GM18909 (cell line): ENCODE measurements at regions not wholly inside any gene's neighbourhood (a gene's known extent, or its start where the extent isn't known, plus 50 kb on each side); places are given as distances from the start of the nearest gene placed in this dataset.

Source experiments
- ATAC-seq: cut with Tn5 transposase; IDR thresholded peaks from one replicate; pipeline ENCODE4 v1.9.1; 2021; ENCODE audit warnings: mild to moderate bottlenecking; ENCODE audit not compliant: unreplicated experiment, poor library complexity

DNA sequence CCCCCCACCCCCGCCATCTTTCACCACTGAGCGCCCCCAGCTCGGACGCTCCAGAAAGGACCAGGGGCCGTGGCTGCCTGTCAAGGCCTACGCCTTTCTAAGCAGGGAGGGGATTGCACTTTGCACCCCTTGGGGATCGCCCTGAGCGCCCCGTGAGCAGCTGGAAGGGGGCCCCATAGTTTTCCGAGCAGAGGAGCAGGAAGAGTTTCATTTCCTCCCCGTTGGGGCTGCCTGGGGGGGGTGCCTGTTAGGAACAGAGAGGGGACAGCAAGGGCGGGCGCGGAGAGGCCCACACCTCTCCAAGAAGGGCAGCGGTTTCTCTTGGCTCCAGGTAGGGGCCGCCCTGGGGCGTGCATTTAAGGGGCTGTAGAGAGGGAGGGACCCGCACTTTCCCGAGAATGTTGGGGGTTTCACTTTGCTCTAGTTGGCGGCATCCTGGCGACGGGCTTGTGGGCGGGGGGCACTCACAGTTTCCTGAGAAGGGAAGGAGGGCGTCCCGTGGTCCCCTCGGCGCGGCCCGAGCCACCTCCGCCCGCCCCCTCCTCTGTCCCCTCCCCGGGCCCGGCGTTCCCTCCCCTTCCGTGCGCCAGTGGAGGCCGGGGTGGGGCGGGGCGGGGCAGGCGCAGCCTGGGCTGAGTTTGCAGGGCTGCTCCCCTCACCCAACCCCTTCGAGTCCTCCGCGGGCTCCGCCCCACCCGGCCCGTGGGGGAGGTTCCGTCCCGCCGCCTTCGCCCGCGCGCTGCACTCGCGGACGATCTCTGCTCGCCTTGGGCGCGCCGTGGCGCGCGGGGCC is 82.3 kb upstream of the CD99 start:
- peak; percentile 93 for ATAC-seq

- ATAC-seq: no peak
Observed at GRCh38 chrX:2607113-2607512, 84.0 kb upstream of the CD99 start.

GRCh38 chrX:2600564-2600963 is 90.5 kb upstream of the CD99 start:
- no peak for ATAC-seq

DNA sequence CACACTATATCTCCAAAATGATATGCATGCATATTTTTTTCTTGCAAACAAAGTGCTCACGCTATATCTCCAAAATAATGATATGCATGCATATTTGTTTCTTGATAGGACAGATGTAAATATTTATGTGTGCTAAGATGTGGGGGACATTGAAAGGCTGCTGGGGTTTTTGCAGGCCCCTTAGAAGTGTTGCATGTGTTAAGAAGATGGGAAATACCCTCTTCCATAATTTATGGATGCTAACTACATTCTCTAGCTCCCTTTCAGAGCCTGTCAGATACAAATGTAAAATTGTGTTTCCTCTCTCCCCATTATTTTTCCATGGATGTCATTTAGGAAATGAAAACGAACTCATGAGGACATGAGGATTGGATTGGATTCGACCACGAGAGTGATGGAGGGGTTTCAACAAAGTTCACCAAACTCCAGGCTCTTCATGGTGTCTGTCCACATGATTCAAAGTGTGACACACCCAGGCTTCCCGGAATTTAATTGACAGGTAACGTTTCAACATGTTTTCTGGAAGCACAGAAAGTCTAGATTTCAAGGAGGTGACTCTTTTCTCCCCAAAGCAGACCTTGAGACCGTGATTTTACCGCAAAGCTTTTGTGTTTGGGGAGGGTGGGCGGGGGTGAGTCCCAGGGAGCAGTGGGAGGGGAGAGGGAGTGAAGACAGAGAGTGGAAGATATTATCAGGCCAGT is 94.4 kb upstream of the CD99 start:
- ATAC-seq: no peak

DNA sequence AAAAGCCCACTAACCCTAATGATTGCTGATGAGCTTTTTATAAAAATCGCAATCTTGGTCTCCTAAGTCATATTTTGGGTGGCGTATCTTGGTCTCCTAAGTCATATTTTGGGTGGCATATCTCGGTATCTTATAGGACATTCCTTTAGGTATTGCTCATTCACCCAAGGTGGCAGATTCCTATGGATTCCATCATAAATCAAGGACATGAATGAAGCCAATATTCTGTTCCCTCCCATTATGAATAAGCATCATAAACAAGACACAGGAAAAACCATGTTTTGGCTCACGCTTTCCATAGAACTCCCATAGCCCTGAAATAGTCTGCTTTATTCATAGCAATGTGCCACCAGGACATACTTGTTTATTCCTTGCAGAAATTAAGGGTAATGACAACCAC is 95.0 kb upstream of the CD99 start:
- ATAC-seq: no peak

GRCh38 chrX:2595258-2595657 is 94.5 kb upstream of the DHRSX start:
- no peak for ATAC-seq

GRCh38 chrX:2594491-2594890 is 93.7 kb upstream of the DHRSX start:
- no peak for ATAC-seq

- no peak for ATAC-seq
Observed at GRCh38 chrX:2592279-2592678, 91.5 kb upstream of the DHRSX start.

DNA sequence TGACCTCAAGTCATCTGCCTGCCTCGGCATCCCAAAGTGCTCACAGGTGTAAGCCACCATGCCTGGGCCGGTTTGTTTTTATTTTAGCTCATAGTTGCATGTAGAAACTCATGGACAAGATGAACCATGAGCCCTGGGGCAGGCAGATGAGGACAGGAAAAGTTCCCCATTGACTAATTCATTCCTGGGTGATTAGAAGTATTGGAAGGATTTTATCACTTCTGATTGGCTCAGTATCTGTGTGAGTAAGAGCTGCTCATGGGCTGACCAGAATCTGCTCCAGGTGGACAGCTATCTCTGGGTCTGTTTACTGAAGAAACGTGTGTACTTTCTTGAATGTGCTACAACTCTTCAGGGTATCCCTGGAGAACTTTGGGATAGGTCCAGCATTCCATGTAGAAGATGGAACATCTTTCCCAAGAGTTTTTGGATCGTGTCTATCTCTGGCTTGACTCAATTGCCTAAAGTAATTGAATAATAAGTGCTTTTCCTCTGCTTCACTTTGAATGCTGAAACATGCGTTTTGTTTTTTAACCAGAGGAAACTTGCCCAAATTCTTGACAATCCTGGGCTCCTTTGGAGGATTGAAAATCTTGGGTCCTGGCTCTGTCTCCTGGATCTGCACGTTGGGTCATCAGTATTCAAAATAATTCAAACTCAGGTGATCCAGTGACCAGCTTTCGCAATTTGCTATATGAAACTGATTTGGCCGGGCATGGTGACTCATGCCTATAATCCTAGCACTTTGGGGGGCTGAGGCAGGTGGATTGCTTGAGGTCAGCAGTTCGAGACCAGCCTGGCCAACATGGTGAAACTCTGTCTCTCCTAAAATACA is 88.6 kb upstream of the DHRSX start:
- no peak for ATAC-seq

GRCh38 chrX:2588049-2588448 is 87.3 kb upstream of the DHRSX start:
- no peak for ATAC-seq

- ATAC-seq: no peak
Observed at GRCh38 chrX:2587146-2587545, 86.4 kb upstream of the DHRSX start.

DNA sequence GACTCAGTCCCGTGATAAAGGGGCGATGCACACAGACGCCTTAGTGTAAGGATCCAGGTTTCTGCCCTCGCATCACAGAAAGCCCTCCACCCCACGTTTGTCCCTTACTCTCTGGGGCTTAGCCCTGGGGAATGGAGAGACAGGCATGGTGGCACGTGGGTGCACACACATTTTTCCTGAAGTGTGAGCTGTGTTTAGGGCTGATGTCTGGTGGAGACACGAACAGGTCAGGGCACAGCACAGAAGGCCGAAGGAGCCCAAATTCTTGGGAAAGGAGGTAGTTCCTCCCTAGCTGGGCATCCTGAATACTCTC is 84.3 kb upstream of the DHRSX start:
- no peak for ATAC-seq

DNA sequence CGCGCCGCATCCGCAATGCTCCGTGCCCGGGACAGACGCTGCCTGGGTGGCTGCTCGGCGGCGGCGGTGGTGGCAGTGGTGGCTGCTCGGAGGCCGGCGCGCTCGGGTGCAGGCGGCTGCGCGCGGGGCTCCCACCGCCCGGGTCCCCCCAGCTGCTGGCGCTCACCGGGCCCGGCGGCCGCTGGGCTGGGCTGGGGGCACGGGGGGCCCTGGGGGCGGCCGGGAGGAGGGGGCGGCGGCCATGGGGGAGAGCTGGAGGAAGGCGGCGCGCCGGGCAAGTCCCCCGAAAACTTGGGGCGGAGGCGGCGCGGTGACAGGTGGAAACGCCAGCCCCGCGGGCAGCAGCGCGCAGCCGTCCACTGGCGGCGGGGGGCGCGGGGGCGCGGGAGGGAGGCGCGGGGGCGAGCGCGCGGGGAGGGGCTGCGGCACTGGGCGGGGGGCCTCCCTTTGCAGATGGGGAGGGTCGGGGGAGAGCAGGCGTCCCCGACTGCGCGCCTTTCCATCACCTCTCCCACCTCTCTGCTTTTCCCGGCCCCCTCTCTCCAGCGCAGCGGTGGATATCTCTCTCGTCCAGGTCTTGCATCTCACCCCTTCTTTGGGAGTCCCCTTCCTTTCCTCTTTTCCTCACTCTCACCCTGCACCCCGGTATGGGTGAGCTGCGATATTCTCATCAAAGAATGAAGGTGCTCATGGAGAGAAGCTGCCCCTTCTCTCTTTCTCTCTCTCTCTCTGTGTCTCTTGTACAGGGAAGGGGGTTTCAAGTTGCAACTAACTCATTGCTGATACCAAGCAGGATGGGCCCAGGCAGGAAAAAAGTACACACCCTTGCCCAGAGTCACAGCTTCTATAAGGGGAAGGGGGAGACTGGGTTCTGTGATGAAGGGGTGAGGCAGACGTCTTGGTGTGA is 83.7 kb upstream of the DHRSX start:
- ATAC-seq: no peak

DNA sequence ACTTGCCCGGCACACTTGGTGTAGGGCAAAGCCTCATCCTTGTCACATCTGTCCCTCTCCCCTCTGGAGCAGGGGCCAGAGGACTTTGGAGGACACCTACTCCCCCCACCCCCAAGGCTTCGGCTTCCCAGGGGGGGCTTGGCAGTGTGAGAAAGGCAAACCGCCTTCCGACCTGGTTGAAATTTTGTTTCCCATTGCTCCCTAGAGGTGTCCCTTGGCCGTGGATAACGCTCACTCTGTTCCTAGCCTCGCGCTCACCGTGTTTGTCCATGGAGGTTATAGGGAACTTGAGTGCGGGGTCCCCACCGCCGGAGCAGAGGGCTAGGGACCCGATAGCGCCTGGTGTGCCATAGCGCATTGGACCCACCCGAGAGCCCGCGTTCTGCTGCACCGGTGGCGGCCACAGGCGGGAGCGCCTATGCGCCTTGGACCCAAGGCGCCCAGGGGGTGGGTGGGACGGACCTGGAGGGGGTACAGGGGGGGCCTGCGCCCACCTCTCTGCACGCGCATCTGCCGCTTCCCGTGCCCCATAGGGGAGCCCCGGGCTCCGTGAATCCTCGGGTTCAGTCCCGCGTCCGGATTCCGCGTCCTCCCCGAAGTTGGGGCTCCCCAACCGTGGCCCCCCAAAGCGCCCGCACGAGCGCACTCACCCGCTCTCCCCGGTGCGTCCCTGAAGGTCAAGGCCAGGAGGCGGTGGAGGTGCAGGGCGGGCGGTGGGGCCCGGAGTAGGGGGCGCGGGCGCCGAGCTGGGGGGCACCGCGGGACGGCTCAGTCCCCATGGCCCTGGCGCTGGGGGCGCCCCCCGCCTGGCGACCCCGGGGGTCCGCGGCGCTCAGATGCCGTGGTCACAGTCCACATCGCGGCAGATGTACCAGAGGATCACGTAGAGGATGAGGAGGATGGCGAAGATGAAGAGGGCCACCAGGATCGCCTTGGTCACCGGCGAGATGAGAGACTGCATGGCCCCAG is 82.7 kb upstream of the DHRSX start:
- ATAC-seq: no peak

DNA sequence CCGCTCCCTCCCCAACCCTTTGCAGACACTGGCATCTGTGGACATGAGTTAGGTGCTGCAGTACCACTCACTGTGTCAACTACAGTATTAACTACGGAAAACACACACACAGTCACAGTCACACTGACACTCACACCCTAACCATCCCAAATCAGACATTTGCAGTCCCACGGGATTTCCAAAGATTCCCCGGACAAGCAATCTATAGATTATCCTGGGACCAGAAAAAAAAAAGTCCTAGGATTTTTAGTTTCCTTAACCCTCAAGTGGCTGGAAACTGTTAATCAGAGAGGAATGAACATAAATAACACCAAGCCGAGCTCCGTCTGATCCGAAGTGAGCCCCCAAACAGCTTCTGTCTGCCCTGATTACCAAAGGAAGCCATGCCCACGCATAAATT is 81.9 kb upstream of the DHRSX start:
- ATAC-seq: no peak

DNA sequence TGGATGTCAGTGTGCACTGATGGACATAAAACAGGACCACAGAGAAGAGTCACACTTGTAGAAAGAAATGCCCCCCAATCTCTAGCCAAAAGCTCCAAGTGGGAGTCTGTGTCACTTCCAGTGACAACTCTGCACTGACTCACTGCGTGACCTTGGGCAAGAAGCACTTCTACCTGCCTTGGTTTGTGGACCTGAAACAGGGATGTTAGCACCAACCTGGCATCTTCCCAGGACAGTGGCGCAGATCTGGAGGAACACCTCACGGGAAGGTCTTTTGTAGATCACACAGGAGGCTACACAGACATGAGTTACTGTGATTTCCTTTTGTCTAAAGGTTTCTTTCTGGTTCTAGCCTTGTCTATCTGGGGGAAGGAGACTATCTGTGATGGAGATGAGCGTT is 80.5 kb upstream of the DHRSX start:
- no peak for ATAC-seq

DNA sequence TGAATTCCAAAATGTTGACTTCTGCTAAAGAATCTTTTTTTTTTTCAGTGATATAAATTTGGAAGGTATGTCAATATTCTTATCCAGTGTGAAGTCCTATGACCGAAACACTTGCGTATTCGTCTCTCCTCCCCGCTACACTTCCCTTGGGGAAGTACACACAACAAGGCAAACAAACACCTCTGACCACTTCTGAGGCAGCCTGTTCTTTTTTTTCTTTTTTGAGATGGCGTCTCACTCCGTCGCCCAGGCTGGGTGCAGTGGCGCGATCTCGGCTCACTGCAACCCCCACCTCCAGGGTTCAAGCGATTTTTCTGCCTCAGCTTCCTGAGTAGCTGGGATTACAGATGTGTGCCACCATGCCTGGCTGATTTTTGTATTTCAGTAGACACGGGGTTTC is 78.1 kb upstream of the DHRSX start:
- no peak for ATAC-seq

DNA sequence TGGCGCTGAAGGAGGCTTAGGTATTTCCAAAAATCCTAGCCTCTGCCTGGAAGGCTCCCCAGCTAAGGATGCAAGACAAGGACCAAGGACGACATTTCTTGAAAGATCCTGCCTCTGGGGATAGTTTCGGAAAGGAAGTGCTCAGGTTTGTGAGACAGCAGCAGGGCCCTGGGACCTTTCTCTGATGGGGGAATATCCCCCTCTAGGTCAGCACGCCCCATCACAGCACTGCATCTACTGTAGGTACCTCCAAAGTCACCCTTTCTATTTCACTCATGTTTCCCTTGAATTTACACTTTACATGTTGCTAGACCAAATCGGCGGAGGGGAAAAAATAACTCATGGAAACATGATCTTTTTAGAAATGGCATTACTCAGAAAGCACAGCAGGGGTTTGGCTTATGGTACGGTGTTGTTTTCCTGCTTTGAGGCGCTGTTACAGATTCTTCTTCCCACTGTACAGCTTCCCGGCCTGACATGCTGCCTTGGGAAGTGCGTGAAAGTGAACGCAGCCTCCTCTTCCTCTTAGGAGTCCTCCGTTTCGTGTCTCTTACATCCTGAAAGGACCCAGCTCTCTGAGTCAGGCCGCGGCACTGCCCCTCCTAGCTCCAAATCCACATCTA is 77.2 kb upstream of the DHRSX start:
- ATAC-seq: no peak

DNA sequence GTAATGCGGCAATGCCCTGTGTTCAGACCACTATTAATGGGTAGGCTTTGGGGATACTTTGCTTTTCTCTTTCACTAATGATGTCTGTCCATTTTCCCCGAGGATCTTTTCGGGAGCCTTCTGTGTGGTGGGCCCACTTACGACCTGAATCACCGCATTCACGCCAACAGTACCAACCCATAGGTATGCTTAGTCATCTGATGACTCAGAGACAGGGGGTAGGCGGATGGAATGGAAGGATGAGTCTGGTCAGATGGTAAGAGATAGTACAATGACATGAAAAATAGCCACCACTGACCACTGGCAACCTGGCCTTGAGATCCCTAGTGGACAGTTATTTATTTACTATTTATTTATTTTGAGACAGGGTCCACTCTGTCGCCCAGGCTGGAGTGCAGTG is 76.0 kb upstream of the DHRSX start:
- ATAC-seq: no peak
